Activated T-cell treated with anti-CD3 and anti-CD28 coated beads, Interleukin-2, amount 50 U/mL, for 72 hours (primary cell): ENCODE measurements at regions not wholly inside any gene's neighbourhood (a gene's known extent, or its start where the extent isn't known, plus 50 kb on each side); places are given as distances from the start of the nearest gene placed in this dataset.

Experiments
- ATAC-seq, 2 donors: fragments of 150-1000 bp; cut with Tn5 transposase; replicated peaks in 1 of 2; 2 replicates each; pipeline ENCODE4 v1.10.0; 2021; ENCODE audit warnings: moderate library complexity in 2 of 2, mild to moderate bottlenecking in 1 of 2
- DNase-seq, 2 donors: peaks; one replicate each; pipeline ENCODE4 v3.0.0; 2021 to 2022; ENCODE audit warnings: mixed read lengths in 1 of 2
- H3K27ac Mint-ChIP-seq: one replicate; pipeline ENCODE4 v1.8.0; 2022; ENCODE audit warnings: mild to moderate bottlenecking, moderate library complexity, mixed read lengths
- H3K27me3 Mint-ChIP-seq: one replicate; pipeline ENCODE4 v1.8.0; 2022; ENCODE audit warnings: low read depth, mixed read lengths
- H3K36me3 Mint-ChIP-seq, 2 donors: one replicate each; pipeline ENCODE4 v1.8.0; 2022; ENCODE audit warnings: mixed read lengths in 2 of 2, mild to moderate bottlenecking in 1 of 2; ENCODE audit not compliant: insufficient read depth in 2 of 2
- H3K4me1 Mint-ChIP-seq: one replicate; pipeline ENCODE4 v1.8.0; 2022; ENCODE audit warnings: low read depth, mixed read lengths
- H3K4me3 Mint-ChIP-seq, 2 donors: one replicate each; pipeline ENCODE4 v1.8.0; 2022; ENCODE audit warnings: mild to moderate bottlenecking in 2 of 2, mixed read lengths in 2 of 2, moderate library complexity in 2 of 2
- H3K9me3 Mint-ChIP-seq, 2 donors: one replicate each; pipeline ENCODE4 v1.8.0; 2022; ENCODE audit warnings: mixed read lengths in 2 of 2

GRCh38 chr1:5632814-5633213 lies 359.4 kb downstream of the NPHP4 start:
- H3K27ac Mint-ChIP-seq = no peak overlapping the region
- no peak for DNase-seq

GRCh38 chr1:5632224-5632623 lies 360.0 kb downstream of the NPHP4 start:
- Mint-ChIP-seq H3K4me3 (no peak overlapping the region), H3K4me1 (peaks cover 13% of the 10 kb centered on the region), H3K9me3 (peaks cover 0 to 4% of the 10 kb centered on the region in 2 donors), H3K36me3 (no peaks in the 10 kb centered on the region), H3K27ac (no peak overlapping the region), H3K27me3 (peaks cover 22% of the 10 kb centered on the region)
- DNase-seq = peak; percentile 20 to 26
- ATAC-seq = peak; percentile 79 to 93

More at GRCh38 chr1:5632814-5633213, 359.4 kb downstream of the NPHP4 start:
- peaks cover 21% of the 10 kb centered on the region for H3K27me3 Mint-ChIP-seq
- no peak for ATAC-seq
- peaks cover 0 to 4% of the 10 kb centered on the region in 2 donors for H3K9me3 Mint-ChIP-seq
- H3K4me3 Mint-ChIP-seq = no peak overlapping the region
- H3K36me3 Mint-ChIP-seq = no peaks in the 10 kb centered on the region
- H3K4me1 Mint-ChIP-seq = peaks cover 13% of the 10 kb centered on the region

- no peak overlapping the region for H3K27ac Mint-ChIP-seq
- no peaks in the 10 kb centered on the region for H3K9me3 Mint-ChIP-seq
- no peak for ATAC-seq
- H3K4me1 Mint-ChIP-seq = peaks cover 13% of the 10 kb centered on the region
- no peak for DNase-seq
- H3K27me3 Mint-ChIP-seq = peaks cover 29% of the 10 kb centered on the region
- H3K4me3 Mint-ChIP-seq = no peak overlapping the region
- H3K36me3 Mint-ChIP-seq = no peaks in the 10 kb centered on the region
Observed at GRCh38 chr1:5628416-5628815, 363.8 kb downstream of the NPHP4 start.

- ATAC-seq (no peak), DNase-seq (no peak)
- Mint-ChIP-seq H3K27me3 (peaks cover 8% of the 10 kb centered on the region), H3K27ac (no peak overlapping the region), H3K4me1 (no peaks in the 10 kb centered on the region), H3K36me3 (no peaks in the 10 kb centered on the region), H3K9me3 (no peaks in the 10 kb centered on the region), H3K4me3 (no peak overlapping the region)
Observed at GRCh38 chr1:5623399-5623798, 368.8 kb downstream of the NPHP4 start.

GRCh38 chr1:5622412-5622811 lies 369.8 kb downstream of the NPHP4 start:
- peaks cover 8% of the 10 kb centered on the region for H3K27me3 Mint-ChIP-seq
- ATAC-seq (no peak), DNase-seq (no peak)
- no peaks in the 10 kb centered on the region for H3K4me1 Mint-ChIP-seq
- H3K27ac Mint-ChIP-seq = no peak overlapping the region
- H3K9me3 Mint-ChIP-seq = no peaks in the 10 kb centered on the region
- no peak overlapping the region for H3K4me3 Mint-ChIP-seq
- no peaks in the 10 kb centered on the region for H3K36me3 Mint-ChIP-seq

GRCh38 chr1:5621692-5622091 lies 370.5 kb downstream of the NPHP4 start:
- Mint-ChIP-seq H3K27ac (no peak overlapping the region), H3K27me3 (peaks cover 2% of the 10 kb centered on the region), H3K4me3 (no peak overlapping the region), H3K4me1 (no peaks in the 10 kb centered on the region), H3K36me3 (no peaks in the 10 kb centered on the region), H3K9me3 (no peaks in the 10 kb centered on the region)
- ATAC-seq = no peak
- DNase-seq = no peak

GRCh38 chr1:5620997-5621396 lies 371.2 kb downstream of the NPHP4 start:
- Mint-ChIP-seq H3K27ac (no peak overlapping the region), H3K36me3 (no peaks in the 10 kb centered on the region), H3K9me3 (no peaks in the 10 kb centered on the region), H3K4me3 (no peak overlapping the region), H3K27me3 (no peaks in the 10 kb centered on the region), H3K4me1 (no peaks in the 10 kb centered on the region)
- ATAC-seq (no peak), DNase-seq (no peak)

GRCh38 chr1:5620418-5620817 lies 371.8 kb downstream of the NPHP4 start:
- Mint-ChIP-seq H3K4me1 (no peaks in the 10 kb centered on the region), H3K27me3 (no peaks in the 10 kb centered on the region), H3K4me3 (no peak overlapping the region), H3K27ac (no peak overlapping the region), H3K9me3 (no peaks in the 10 kb centered on the region), H3K36me3 (no peaks in the 10 kb centered on the region)
- ATAC-seq = no peak
- no peak for DNase-seq

GRCh38 chr1:5619469-5619868 lies 372.8 kb downstream of the NPHP4 start:
- no peak overlapping the region for H3K27ac Mint-ChIP-seq
- no peak for DNase-seq
- H3K36me3 Mint-ChIP-seq = no peaks in the 10 kb centered on the region
- H3K9me3 Mint-ChIP-seq = no peaks in the 10 kb centered on the region
- no peak overlapping the region for H3K4me3 Mint-ChIP-seq
- no peaks in the 10 kb centered on the region for H3K27me3 Mint-ChIP-seq
- no peak for ATAC-seq
- H3K4me1 Mint-ChIP-seq = no peaks in the 10 kb centered on the region

- DNase-seq = no peak
- Mint-ChIP-seq H3K9me3 (no peaks in the 10 kb centered on the region), H3K27ac (no peak overlapping the region), H3K4me1 (no peaks in the 10 kb centered on the region), H3K36me3 (no peaks in the 10 kb centered on the region), H3K4me3 (no peak overlapping the region), H3K27me3 (no peaks in the 10 kb centered on the region)
- ATAC-seq = no peak
Observed at GRCh38 chr1:5617546-5617945, 374.7 kb downstream of the NPHP4 start.

- no peak for DNase-seq
- Mint-ChIP-seq H3K36me3 (no peaks in the 10 kb centered on the region), H3K27me3 (no peaks in the 10 kb centered on the region), H3K4me1 (no peaks in the 10 kb centered on the region), H3K27ac (no peak overlapping the region), H3K4me3 (no peak overlapping the region), H3K9me3 (no peaks in the 10 kb centered on the region)
- ATAC-seq = no peak
Observed at GRCh38 chr1:5617179-5617520, 375.1 kb downstream of the NPHP4 start.

GRCh38 chr1:5616366-5617178 lies 375.7 kb downstream of the NPHP4 start:
- no peak for ATAC-seq
- H3K9me3 Mint-ChIP-seq = no peaks in the 10 kb centered on the region
- H3K36me3 Mint-ChIP-seq = no peaks in the 10 kb centered on the region
- no peaks in the 10 kb centered on the region for H3K4me1 Mint-ChIP-seq
- no peak for DNase-seq
- H3K27me3 Mint-ChIP-seq = no peaks in the 10 kb centered on the region
- no peak overlapping the region for H3K4me3 Mint-ChIP-seq
- H3K27ac Mint-ChIP-seq = no peak overlapping the region

GRCh38 chr1:5615076-5615475 lies 377.1 kb downstream of the NPHP4 start:
- ATAC-seq = no peak
- Mint-ChIP-seq H3K4me3 (no peak overlapping the region), H3K27me3 (peaks cover 6% of the 10 kb centered on the region), H3K4me1 (no peaks in the 10 kb centered on the region), H3K9me3 (no peaks in the 10 kb centered on the region), H3K27ac (no peak overlapping the region), H3K36me3 (no peaks in the 10 kb centered on the region)
- no peak for DNase-seq

GRCh38 chr1:5613900-5614299 lies 378.3 kb downstream of the NPHP4 start:
- peaks cover 0 to 2% of the 10 kb centered on the region in 2 donors for H3K36me3 Mint-ChIP-seq
- DNase-seq (no peak), ATAC-seq (no peak)
- H3K9me3 Mint-ChIP-seq = peaks cover 0 to 2% of the 10 kb centered on the region in 2 donors
- H3K27me3 Mint-ChIP-seq = peaks cover 18% of the 10 kb centered on the region
- no peak overlapping the region for H3K27ac Mint-ChIP-seq
- H3K4me1 Mint-ChIP-seq = no peaks in the 10 kb centered on the region
- H3K4me3 Mint-ChIP-seq = no peak overlapping the region
